ENCODE measurements at regions not wholly inside any gene's neighbourhood (a gene's known extent, or its start where the extent isn't known, plus 50 kb on each side); places are given as distances from the start of the nearest gene placed in this dataset.

GRCh38 chr14:81946834-81947798 is 413.5 kb upstream of the SEL1L start:
- DNase-seq (ENCODE audit: low read depth) = no peak

DNA sequence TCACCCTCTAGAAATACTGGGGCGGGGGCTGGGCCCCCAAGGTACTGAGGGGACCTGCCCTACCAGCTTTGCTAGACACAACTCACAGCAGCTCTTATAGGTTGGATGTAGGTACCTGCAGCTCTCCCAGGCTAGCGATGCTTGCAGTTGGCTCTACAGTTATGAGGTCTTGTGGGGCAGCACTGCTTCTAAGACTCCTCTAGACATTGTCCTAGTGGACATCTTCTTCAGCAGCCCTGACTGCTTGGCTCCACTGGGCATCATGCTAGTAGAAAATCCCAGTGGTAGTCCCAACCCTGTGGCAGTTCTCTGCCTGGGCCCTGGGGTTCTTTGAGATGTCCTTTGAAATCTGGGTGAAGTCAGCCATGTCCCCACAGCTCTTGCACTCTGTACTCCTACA is 419.3 kb upstream of the SEL1L start:
- DNase-seq (ENCODE audit: low read depth) = no peak

DNA sequence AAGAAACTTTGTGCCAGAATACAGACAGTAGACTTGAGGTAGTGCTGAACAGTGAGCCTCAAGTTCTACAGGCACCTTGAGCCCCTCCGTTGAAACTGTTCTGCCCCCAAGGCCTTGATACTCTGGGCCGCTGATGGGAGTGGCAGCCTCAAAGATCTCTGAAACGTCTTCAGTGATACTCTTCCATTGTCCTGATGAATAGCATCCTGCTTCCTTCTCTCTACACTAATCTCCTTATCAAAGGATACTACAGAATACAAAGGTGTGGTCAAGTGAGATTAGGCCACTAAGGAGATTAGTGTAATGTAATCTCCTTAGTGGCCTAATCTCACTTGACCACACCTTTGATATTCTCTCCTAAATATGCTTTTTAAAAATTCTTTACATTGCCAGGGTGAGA is 419.8 kb upstream of the SEL1L start:
- no peak for DNase-seq (ENCODE audit: low read depth)

DNA sequence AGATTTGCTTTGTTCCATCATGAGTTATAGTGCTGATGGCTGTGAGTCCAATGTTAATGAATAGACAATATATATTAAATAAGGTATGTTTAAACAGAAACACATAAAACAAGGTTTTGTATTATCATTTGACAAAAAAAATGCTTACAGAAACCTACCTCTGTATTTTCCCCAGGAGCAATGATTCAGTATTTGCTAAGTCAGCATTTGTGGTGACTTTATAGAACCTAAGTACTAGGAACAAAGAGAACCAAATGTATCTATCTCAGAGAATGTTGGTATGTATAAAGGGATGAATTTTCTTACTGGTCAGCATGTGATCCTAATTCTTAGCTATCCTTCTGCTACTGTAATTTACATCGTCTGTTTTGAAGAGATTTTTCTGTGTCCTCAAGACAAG is 421.5 kb upstream of the SEL1L start:
- no peak for DNase-seq (ENCODE audit: low read depth)

DNA sequence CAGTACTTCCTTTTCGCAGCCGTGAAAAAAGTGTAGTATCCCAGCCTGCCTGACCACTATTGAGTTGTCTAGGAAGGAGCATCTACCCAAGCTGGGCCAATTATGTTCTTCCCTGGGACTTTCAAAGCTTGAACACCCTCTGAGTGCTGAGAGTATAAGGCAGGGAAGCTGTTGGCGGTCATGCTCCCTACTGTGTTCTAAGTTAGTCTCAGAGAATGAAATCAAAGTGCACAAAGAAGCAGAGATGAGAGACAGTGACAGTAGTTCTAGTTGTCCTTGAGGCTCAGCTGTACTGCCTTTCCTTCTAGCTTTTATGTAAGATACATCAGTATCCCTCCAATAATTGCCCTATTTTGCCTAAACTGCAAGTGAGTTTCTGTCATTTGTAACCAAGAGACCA is 427.1 kb upstream of the SEL1L start:
- no peak for DNase-seq (ENCODE audit: low read depth)

GRCh38 chr14:81963846-81964245 is 430.2 kb upstream of the SEL1L start:
- DNase-seq (ENCODE audit: low read depth) = no peak

DNA sequence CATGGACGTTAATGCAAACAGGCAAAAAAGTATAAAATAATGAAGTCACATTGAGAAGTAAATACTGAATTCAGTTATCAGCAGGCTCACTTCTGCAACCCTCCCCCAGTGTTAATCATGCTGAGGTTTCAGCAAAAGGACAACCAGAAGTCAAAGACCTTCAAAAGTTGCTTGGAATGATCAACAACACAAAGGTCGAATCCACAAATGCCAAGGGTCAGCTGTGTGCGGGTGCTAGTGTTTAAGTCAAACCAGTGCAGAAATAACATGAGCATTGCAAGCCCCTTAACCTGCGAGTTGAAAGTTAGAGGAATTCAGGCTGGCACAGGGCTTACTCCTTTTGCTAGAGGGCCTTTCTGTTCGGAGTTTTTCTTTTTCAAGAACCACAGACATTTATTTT is 436.7 kb upstream of the SEL1L start:
- no peak for DNase-seq (ENCODE audit: low read depth)

GRCh38 chr14:81971911-81972310 is 438.3 kb upstream of the SEL1L start:
- DNase-seq (ENCODE audit: low read depth) = no peak

GRCh38 chr14:81972601-81973000 is 438.9 kb upstream of the SEL1L start:
- DNase-seq (ENCODE audit: low read depth) = no peak

DNA sequence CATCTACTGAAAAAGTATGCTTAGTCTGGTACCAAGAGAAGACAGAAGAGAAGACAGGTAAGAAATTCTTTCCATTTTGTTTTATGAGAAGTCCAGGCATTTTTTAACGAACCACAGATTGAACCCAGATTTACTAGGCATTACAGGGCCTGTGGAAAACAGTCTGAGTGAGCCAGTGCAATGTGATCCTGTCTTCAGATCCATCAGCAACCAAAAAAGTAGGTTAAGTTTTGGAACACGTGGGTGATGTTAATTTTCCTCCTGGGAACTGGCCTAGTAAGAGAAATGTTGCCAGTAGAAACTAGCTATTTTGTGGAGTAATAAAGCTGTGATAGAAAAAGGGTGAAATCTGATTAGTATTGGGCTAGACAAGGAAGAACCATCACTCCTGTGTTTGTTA is 440.9 kb upstream of the SEL1L start:
- DNase-seq (ENCODE audit: low read depth) = no peak

DNA sequence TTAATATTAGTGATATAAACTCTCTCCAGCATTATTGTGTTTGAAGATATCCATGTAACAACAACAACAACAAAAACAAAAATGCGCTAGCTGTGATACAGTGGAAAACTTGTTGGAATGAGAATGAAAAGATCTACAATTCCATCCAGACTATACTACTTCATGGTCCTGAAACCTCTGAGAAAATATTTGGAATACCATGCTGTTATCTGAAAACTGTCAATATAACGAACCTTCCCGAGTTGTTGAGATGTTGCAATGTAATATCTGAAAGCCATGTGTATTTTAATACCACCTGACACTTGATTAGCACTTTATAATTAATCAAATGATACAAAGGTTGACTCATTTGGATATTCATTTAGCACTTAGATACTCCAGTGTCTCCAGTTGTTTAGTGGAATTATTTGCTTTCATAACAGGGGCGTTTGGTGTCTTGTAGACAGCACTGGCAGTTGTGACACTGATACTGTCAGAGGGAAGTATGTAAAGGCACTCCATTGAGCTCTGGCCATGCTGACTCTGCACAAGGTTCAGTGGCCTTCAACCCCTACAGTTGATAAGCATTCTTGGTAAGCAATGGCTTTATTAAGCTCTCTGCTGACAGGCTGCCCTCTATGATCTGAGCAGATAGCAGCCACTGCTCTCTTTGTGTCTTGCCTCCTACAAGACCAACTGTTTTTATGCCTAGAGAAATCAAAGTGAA is 447.1 kb upstream of the SEL1L start:
- DNase-seq (ENCODE audit: low read depth) = no peak

GRCh38 chr14:81981307-81981675 is 447.6 kb upstream of the SEL1L start:
- no peak for DNase-seq (ENCODE audit: low read depth)

GRCh38 chr14:81982046-81982445 is 448.4 kb upstream of the SEL1L start:
- no peak for DNase-seq (ENCODE audit: low read depth)

GRCh38 chr14:81986005-81986404 is 452.4 kb upstream of the SEL1L start:
- no peak for DNase-seq (ENCODE audit: low read depth)

DNA sequence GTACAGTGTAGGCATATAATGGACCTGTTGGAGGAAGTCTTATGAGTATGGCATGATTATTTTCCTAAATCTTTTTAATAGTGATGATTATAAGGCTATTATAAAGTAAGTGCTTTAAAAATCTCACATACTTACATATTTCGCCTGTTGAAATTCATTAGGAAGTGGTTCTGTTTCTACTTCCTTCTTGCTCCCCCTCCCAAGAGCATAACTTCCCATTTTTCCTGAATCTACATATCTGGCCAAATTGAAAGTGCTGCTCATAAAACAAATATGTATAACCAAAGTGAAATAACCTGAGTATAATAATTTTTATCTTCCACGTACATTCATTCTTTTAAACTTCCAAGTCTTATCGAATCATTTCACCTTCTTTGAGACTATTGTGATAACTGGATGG is 455.6 kb upstream of the SEL1L start:
- no peak for DNase-seq (ENCODE audit: low read depth)

DNA sequence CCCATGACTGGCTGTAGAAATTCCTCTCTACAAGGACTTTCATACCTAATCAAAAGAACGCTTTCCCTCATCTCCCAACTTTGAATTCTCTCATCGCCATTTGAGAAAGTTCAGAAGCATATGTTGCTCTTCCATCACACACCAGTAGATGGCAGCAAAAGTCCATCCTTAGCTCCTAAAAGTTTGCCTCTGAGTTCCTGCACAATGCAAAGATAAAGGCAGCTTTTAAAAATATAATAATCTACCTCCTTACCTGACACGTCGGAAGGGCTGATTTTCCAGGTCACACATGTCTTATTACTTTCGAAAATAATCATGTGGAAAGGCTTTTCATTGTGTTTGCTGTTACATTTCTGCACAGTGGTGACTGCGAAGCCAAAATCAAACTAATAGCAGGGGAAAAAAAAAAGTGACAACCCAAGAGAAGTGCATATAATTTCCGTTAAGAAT is 456.7 kb upstream of the SEL1L start:
- peak; percentile 63 for DNase-seq (ENCODE audit: low read depth)

GRCh38 chr14:81991998-81992397 is 458.3 kb upstream of the SEL1L start:
- peak; percentile 2 for DNase-seq (ENCODE audit: low read depth)

GRCh38 chr14:81993432-81993831 is 459.8 kb upstream of the SEL1L start:
- no peak for DNase-seq (ENCODE audit: low read depth)

DNA sequence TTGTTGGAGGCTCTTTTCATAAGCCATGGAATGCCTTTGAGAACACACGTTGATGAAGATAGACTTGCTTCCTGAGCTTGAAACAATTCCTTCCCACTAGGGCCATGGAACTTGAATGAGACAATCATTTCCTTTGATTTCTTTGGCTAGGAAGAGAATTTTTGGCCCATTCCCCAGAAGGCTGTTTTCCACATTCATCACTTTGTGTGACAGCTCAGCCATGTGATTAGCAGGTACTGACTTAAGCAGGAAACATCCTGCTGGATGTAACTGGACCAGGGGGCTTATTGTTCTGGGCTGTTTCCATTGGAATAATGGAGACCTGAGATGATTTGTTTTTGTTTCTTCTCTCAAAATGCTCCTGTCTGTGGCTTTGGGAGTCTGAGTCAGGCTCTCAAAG is 469.8 kb upstream of the SEL1L start:
- DNase-seq (ENCODE audit: low read depth) = no peak

DNA sequence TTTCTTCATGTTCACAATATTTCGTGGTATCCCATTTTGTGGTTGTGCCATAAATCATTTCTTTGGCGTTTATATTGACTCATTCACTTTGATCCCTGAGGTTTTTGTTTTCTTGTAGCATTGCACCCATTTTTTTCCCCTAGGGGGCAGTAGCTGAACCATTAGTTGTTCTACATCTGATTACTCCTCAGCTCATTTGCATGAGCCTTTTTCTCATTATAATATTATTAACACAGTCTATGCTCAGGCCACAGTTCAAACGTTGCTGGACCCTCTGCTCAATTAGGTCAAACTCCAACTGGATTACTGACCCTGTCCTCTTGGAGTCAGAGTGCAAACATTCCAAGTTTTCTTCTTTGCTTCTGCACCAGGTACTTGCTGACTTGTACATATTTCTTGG is 475.4 kb upstream of the SEL1L start:
- DNase-seq (ENCODE audit: low read depth) = no peak

DNA sequence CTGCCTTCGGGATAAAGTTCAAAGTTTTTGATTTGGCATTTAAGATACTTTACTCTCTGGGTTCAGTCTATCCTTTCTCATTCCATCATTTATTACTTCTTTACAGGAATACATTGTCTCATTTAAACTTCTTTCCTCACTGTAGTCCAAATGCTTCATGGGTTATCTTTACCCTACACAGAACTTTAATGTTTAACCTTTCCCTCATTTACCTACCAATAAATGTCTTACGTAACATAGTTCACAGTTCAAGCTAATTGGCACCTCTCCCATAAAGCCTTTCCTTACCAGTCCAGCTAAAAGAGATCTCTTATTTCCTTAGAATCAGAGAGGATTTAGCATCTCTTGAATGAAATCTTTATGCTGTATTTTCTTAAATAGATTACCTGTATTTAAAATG is 476.3 kb upstream of the SEL1L start:
- DNase-seq (ENCODE audit: low read depth) = no peak

DNA sequence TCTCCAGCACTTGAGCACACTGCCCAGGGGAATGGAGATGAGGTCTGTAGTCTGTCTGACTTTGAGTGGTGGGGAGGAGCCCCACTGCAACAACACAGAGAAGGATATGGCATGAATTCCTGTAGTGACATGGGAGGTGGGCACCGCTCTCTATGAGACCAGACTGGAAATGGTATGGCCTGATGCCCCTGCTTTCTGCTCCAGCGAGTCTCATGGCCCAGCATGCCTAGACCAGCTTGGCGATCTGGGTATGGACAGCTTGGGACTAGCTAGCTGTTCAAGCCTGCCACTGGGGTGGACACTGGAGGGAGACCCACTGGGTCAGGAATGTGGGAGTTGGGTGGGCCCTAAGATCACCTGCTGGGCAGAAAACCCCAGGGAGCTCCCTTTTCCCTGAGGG is 477.8 kb upstream of the SEL1L start:
- DNase-seq (ENCODE audit: low read depth) = no peak

- DNase-seq (ENCODE audit: low read depth) = no peak
Measured at GRCh38 chr14:82029038-82029437, 495.4 kb upstream of the SEL1L start.

Measured in myocyte (in vitro differentiated cells).